ENCODE measurements at regions not wholly inside any gene's neighbourhood (a gene's known extent, or its start where the extent isn't known, plus 50 kb on each side); places are given as distances from the start of the nearest gene placed in this dataset.

GRCh38 chr1:72570815-72571214 lies 288.5 kb upstream of the NEGR1 start:
- no peak overlapping the region for H3K4me3 ChIP-seq (ENCODE audit: low read depth, low read length)

- no peak overlapping the region for H3K4me3 ChIP-seq (ENCODE audit: low read depth, low read length)
These were observed 285.8 kb upstream of the NEGR1 start for GRCh38 chr1:72568113-72568512.

GRCh38 chr1:72567521-72567920 lies 285.2 kb upstream of the NEGR1 start:
- no peak overlapping the region for H3K4me3 ChIP-seq (ENCODE audit: low read depth, low read length)

- no peak overlapping the region for H3K4me3 ChIP-seq (ENCODE audit: low read depth, low read length)
These were observed 282.4 kb upstream of the NEGR1 start for GRCh38 chr1:72564749-72565148.

GRCh38 chr1:72557446-72558049 lies 275.2 kb upstream of the NEGR1 start:
- no peak overlapping the region for H3K4me3 ChIP-seq (ENCODE audit: low read depth, low read length)

GRCh38 chr1:72547412-72547811 lies 265.1 kb upstream of the NEGR1 start:
- H3K4me3 ChIP-seq (ENCODE audit: low read depth, low read length) = no peak overlapping the region

GRCh38 chr1:72540674-72541073 lies 258.3 kb upstream of the NEGR1 start:
- H3K4me3 ChIP-seq (ENCODE audit: low read depth, low read length) = no peak overlapping the region

- no peak overlapping the region for H3K4me3 ChIP-seq (ENCODE audit: low read depth, low read length)
These were observed 253.1 kb upstream of the NEGR1 start for GRCh38 chr1:72535470-72535869.

GRCh38 chr1:72530646-72531045 lies 248.3 kb upstream of the NEGR1 start:
- no peak overlapping the region for H3K4me3 ChIP-seq (ENCODE audit: low read depth, low read length)

GRCh38 chr1:72526926-72527325 lies 244.6 kb upstream of the NEGR1 start:
- H3K4me3 ChIP-seq (ENCODE audit: low read depth, low read length) = no peak overlapping the region

- H3K4me3 ChIP-seq (ENCODE audit: low read depth, low read length) = no peak overlapping the region
These were observed 241.7 kb upstream of the NEGR1 start for GRCh38 chr1:72524021-72524420.

GRCh38 chr1:72521659-72522058 lies 239.3 kb upstream of the NEGR1 start:
- no peak overlapping the region for H3K4me3 ChIP-seq (ENCODE audit: low read depth, low read length)

GRCh38 chr1:72516826-72517225 lies 234.5 kb upstream of the NEGR1 start:
- no peak overlapping the region for H3K4me3 ChIP-seq (ENCODE audit: low read depth, low read length)

- H3K4me3 ChIP-seq (ENCODE audit: low read depth, low read length) = no peak overlapping the region
These were observed 233.9 kb upstream of the NEGR1 start for GRCh38 chr1:72516264-72516663.

GRCh38 chr1:72498371-72498770 lies 216.0 kb upstream of the NEGR1 start:
- H3K4me3 ChIP-seq (ENCODE audit: low read depth, low read length) = no peak overlapping the region

- no peak overlapping the region for H3K4me3 ChIP-seq (ENCODE audit: low read depth, low read length)
These were observed 207.5 kb upstream of the NEGR1 start for GRCh38 chr1:72489801-72490200.

GRCh38 chr1:72485801-72486200 lies 203.5 kb upstream of the NEGR1 start:
- H3K4me3 ChIP-seq (ENCODE audit: low read depth, low read length) = no peak overlapping the region

GRCh38 chr1:72483846-72484357 lies 201.6 kb upstream of the NEGR1 start:
- H3K4me3 ChIP-seq (ENCODE audit: low read depth, low read length) = no peak overlapping the region

- no peak overlapping the region for H3K4me3 ChIP-seq (ENCODE audit: low read depth, low read length)
These were observed 200.5 kb upstream of the NEGR1 start for GRCh38 chr1:72482736-72483413.

- no peak overlapping the region for H3K4me3 ChIP-seq (ENCODE audit: low read depth, low read length)
These were observed 199.2 kb upstream of the NEGR1 start for GRCh38 chr1:72481420-72481970.

- no peak overlapping the region for H3K4me3 ChIP-seq (ENCODE audit: low read depth, low read length)
These were observed 184.0 kb upstream of the NEGR1 start for GRCh38 chr1:72466376-72466775.

GRCh38 chr1:72462186-72462905 lies 180.0 kb upstream of the NEGR1 start:
- no peak overlapping the region for H3K4me3 ChIP-seq (ENCODE audit: low read depth, low read length)

Data from iPS-11a (cell line).